ENCODE measurements at regions not wholly inside any gene's neighbourhood (a gene's known extent, or its start where the extent isn't known, plus 50 kb on each side); places are given as distances from the start of the nearest gene placed in this dataset.

DNA sequence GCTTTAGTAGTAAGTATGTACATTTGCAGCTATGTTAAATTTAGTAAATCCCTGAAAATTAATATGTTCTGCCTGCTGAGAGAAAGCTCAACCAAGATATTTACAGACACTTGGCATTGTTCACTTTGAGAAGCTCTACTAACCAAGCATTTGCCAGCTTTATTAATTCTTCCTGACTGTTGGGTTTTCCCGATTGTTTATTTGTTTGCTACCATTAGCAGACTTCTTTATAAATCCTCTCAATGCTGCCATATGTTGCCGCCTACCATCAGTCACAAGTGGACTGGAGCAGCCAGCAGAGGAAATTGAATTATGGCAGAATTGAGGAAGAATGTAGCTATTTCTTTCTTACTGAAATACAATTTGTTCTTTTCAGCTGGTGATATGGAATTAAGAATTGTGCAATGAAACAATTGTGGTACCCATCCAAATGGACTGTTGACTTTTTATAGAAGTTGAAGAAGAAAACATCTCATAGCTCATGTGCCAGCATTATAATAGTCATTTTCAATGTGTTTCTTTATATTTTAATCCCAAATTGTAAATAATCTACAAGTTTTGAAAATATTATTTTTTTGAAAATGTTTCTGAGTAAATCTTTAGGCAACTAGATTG lies 588.7 kb upstream of the CDH6 start:
- Histone ChIP-seq H3K27ac (ENCODE audit: low read length) (no peak overlapping the region), H3K4me3 (ENCODE audit: low read length) (no peak overlapping the region), H3K4me1 (ENCODE audit: control insufficient read depth, insufficient read depth, low read length) (no peaks in the 10 kb centered on the region), H3K36me3 (ENCODE audit: control insufficient read depth, insufficient read depth, low read length) (no peaks in the 10 kb centered on the region), H3K9me3 (ENCODE audit: control insufficient read depth, insufficient read depth, low read length) (no peaks in the 10 kb centered on the region), H3K27me3 (ENCODE audit: control insufficient read depth, insufficient read depth, low read length) (no peaks in the 10 kb centered on the region)
- 100% methylated on average over 2 of the region's 2 CpGs for WGBS (ENCODE audit: insufficient coverage)
- Mint-ChIP-seq H3K36me3 (no peaks in the 10 kb centered on the region), H3K9me3 (peaks cover 0 to 2% of the 10 kb centered on the region in 2 donors), H3K4me3 (no peak overlapping the region), H3K4me1 (no peaks in the 10 kb centered on the region), H3K27ac (no peak overlapping the region), H3K27me3 (ENCODE audit: low read depth in 2 of 2) (no peaks in the 10 kb centered on the region)
- TF ChIP-seq, protein P1, sequence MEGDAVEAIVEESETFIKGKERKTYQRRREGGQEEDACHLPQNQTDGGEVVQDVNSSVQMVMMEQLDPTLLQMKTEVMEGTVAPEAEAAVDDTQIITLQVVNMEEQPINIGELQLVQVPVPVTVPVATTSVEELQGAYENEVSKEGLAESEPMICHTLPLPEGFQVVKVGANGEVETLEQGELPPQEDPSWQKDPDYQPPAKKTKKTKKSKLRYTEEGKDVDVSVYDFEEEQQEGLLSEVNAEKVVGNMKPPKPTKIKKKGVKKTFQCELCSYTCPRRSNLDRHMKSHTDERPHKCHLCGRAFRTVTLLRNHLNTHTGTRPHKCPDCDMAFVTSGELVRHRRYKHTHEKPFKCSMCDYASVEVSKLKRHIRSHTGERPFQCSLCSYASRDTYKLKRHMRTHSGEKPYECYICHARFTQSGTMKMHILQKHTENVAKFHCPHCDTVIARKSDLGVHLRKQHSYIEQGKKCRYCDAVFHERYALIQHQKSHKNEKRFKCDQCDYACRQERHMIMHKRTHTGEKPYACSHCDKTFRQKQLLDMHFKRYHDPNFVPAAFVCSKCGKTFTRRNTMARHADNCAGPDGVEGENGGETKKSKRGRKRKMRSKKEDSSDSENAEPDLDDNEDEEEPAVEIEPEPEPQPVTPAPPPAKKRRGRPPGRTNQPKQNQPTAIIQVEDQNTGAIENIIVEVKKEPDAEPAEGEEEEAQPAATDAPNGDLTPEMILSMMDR (IDR thresholded peaks at IDR 0.05): no peak
- DNase-seq (no peak), ATAC-seq (no peak)
- intact Hi-C loops (cut with micrococcal nuclease): no loop called here

DNA sequence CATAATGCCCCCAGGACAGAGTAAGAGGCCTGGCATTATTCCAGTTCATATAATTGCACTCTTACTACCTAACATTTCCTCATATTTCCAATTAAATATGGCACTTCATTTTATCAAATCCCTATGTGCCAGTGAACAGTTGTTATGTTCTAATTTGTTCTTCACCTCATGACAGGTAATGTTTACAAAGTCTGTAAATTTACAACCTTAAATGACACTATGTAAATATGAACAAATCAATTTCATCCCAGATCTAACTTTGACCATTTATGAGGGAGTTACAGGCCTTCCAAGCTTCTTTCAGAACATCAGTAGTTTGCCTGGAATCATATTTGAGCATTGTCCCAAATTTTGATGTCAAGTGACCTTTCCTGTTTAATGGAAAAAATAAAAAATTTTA lies 592.6 kb upstream of the CDH6 start:
- H3K36me3 ChIP-seq (ENCODE audit: control insufficient read depth, insufficient read depth, low read length): no peaks in the 10 kb centered on the region
- intact Hi-C loops (cut with micrococcal nuclease): no loop called here
- Mint-ChIP-seq H3K4me1 (no peaks in the 10 kb centered on the region), H3K27me3 (ENCODE audit: low read depth in 2 of 2) (no peaks in the 10 kb centered on the region), H3K27ac (no peak overlapping the region), H3K4me3 (no peak overlapping the region), H3K36me3 (no peaks in the 10 kb centered on the region), H3K9me3 (peaks cover 4 to 15% of the 10 kb centered on the region in 2 donors)
- DNase-seq (no peak), ATAC-seq (no peak)
- TF ChIP-seq, protein P1 (IDR thresholded peaks at IDR 0.05): no peak
- H3K9me3 ChIP-seq (ENCODE audit: control insufficient read depth, insufficient read depth, low read length): no peaks in the 10 kb centered on the region
- no peaks in the 10 kb centered on the region for H3K4me1 ChIP-seq (ENCODE audit: control insufficient read depth, insufficient read depth, low read length)
- H3K27ac ChIP-seq (ENCODE audit: low read length): no peak overlapping the region
- no peak overlapping the region for H3K4me3 ChIP-seq (ENCODE audit: low read length)
- no peaks in the 10 kb centered on the region for H3K27me3 ChIP-seq (ENCODE audit: control insufficient read depth, insufficient read depth, low read length)

DNA sequence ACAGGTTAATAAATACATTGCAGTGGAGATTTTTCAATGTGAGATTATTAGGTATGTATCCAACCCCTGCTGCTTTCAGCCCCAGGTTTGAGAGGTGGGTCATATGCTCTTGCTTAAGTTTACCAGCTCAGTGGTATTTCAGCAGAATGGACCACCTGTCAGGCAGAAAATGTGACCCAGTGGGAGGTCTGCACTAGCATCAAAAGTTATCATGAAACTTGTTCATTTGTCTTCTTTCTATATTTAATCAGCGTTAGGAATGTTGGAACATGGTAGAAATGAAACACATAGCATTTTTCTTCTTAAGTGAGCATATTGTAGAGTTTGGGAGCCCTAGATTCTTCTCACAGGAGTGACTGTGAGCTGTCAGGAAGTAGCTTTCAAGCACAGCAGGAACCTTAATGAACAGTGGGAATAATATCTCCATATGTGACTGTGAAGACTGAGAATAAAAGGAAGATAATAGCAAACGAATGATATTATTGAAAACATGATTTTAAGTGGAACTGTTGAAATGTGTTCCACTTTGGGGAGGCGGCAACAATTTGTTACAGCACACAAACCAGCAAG lies 596.9 kb upstream of the CDH6 start:
- TF ChIP-seq, protein P1 (IDR thresholded peaks at IDR 0.05): no peak
- no peaks in the 10 kb centered on the region for H3K4me1 ChIP-seq (ENCODE audit: control insufficient read depth, insufficient read depth, low read length)
- no peaks in the 10 kb centered on the region for H3K27me3 ChIP-seq (ENCODE audit: control insufficient read depth, insufficient read depth, low read length)
- H3K9me3 ChIP-seq (ENCODE audit: control insufficient read depth, insufficient read depth, low read length): no peaks in the 10 kb centered on the region
- 74% methylated on average over 3 of the region's 3 CpGs for WGBS (ENCODE audit: insufficient coverage)
- DNase-seq (no peak), ATAC-seq (no peak)
- Mint-ChIP-seq H3K36me3 (no peaks in the 10 kb centered on the region), H3K27ac (no peak overlapping the region), H3K4me3 (no peak overlapping the region), H3K4me1 (no peaks in the 10 kb centered on the region), H3K27me3 (ENCODE audit: low read depth in 2 of 2) (no peaks in the 10 kb centered on the region), H3K9me3 (peaks cover 17 to 22% of the 10 kb centered on the region in 2 donors)
- no peak overlapping the region for H3K27ac ChIP-seq (ENCODE audit: low read length)
- intact Hi-C loops (cut with micrococcal nuclease): no loop called here
- H3K4me3 ChIP-seq (ENCODE audit: low read length): no peak overlapping the region
- H3K36me3 ChIP-seq (ENCODE audit: control insufficient read depth, insufficient read depth, low read length): no peaks in the 10 kb centered on the region

DNA sequence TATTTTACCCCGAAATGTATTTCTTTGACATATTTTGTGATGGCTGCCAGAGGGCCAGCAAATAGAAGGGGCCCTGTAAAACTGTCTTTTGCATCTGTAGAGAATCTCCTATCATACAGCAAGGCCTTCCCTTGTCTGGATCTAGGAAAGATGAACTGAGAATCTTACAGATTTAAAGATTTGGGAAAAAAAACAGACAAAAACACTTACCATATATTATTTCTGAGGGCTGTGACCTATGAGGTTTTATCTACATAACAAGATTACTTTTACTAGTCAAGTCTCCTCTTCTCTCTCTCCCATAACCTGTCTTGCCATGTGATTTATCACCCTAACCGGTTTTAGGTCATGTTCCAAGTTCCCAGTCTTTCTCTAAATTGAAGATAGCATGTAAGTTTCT lies 599.2 kb upstream of the CDH6 start:
- no peak overlapping the region for H3K4me3 Mint-ChIP-seq
- ATAC-seq: no peak

More for the DNA sequence above, 599.2 kb upstream of the CDH6 start:
- no peaks in the 10 kb centered on the region for H3K27me3 Mint-ChIP-seq (ENCODE audit: low read depth in 2 of 2)
- intact Hi-C loops (cut with micrococcal nuclease): no loop called here
- no peaks in the 10 kb centered on the region for H3K36me3 ChIP-seq (ENCODE audit: control insufficient read depth, insufficient read depth, low read length)
- no peak overlapping the region for H3K27ac ChIP-seq (ENCODE audit: low read length)
- no peaks in the 10 kb centered on the region for H3K27me3 ChIP-seq (ENCODE audit: control insufficient read depth, insufficient read depth, low read length)
- peaks cover 18 to 20% of the 10 kb centered on the region in 2 donors for H3K9me3 Mint-ChIP-seq
- no peak overlapping the region for H3K27ac Mint-ChIP-seq
- no peaks in the 10 kb centered on the region for H3K4me1 ChIP-seq (ENCODE audit: control insufficient read depth, insufficient read depth, low read length)
- peaks cover 8% of the 10 kb centered on the region for H3K36me3 Mint-ChIP-seq
- 91% methylated on average over 1 of the region's 2 CpGs for WGBS (ENCODE audit: insufficient coverage)
- no peak for DNase-seq
- H3K4me3 ChIP-seq (ENCODE audit: low read length): no peak overlapping the region
- H3K9me3 ChIP-seq (ENCODE audit: control insufficient read depth, insufficient read depth, low read length): peaks cover 6% of the 10 kb centered on the region
- TF ChIP-seq, protein P1 (IDR thresholded peaks at IDR 0.05): no peak
- no peaks in the 10 kb centered on the region for H3K4me1 Mint-ChIP-seq
